Tibial nerve (tissue), 4 donors: ENCODE measurements at regions not wholly inside any gene's neighbourhood (a gene's known extent, or its start where the extent isn't known, plus 50 kb on each side); places are given as distances from the start of the nearest gene placed in this dataset.

Experiments
- EP300 ChIP-seq, 2 donors: sonication (generic); formaldehyde crosslinking; IDR thresholded peaks; one replicate each; pipeline ENCODE4 v1.6.1; 2017; ENCODE audit warnings: antibody characterized with exemption in 2 of 2, mild to moderate bottlenecking in 1 of 2
- POLR2A ChIP-seq, 2 donors: fragments of 450-650 bp; IDR thresholded peaks; one replicate each; pipeline ENCODE4 v1.6.1; 2017; ENCODE audit warnings: antibody characterized with exemption in 2 of 2, mild to moderate bottlenecking in 2 of 2, moderate library complexity in 2 of 2
- TF ChIP-seq, protein P1 (sequence below), 5 experiments: fragments of 200-600 bp in 3 of 5; fragments of 450-650 bp in 2 of 5; sonication (generic) in 3 of 5; IDR thresholded peaks; one replicate each; pipeline ENCODE4 v1.5.1; 2016 to 2019; ENCODE audit warnings: antibody characterized with exemption in 5 of 5, mild to moderate bottlenecking in 3 of 5, moderate library complexity in 2 of 5

DNA sequence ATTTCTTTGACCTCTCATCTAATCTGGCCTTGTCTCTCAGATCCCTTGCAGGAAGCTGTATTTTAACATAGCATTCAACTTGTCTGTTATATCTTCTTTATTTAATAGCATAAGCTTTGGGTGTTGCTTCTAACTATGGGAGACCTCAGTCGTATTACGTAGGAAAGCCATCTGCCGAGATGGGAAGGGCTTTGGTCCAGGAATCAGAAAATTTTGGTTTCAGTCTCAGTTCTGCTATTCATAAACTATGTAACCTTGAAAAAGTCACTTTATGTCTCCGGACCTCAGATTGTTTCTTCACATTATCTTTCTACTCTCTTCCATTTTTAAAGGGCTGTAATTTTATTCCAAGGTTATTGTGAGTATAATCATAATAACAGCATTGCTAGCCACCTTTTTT lies 297.7 kb downstream of the SATB2 start:
- TF ChIP-seq, protein P1, sequence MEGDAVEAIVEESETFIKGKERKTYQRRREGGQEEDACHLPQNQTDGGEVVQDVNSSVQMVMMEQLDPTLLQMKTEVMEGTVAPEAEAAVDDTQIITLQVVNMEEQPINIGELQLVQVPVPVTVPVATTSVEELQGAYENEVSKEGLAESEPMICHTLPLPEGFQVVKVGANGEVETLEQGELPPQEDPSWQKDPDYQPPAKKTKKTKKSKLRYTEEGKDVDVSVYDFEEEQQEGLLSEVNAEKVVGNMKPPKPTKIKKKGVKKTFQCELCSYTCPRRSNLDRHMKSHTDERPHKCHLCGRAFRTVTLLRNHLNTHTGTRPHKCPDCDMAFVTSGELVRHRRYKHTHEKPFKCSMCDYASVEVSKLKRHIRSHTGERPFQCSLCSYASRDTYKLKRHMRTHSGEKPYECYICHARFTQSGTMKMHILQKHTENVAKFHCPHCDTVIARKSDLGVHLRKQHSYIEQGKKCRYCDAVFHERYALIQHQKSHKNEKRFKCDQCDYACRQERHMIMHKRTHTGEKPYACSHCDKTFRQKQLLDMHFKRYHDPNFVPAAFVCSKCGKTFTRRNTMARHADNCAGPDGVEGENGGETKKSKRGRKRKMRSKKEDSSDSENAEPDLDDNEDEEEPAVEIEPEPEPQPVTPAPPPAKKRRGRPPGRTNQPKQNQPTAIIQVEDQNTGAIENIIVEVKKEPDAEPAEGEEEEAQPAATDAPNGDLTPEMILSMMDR (IDR thresholded peaks at IDR 0.05), result no peak
- no peak for TF ChIP-seq EP300 (IDR thresholded peaks at IDR 0.05)
- TF ChIP-seq POLR2A (IDR thresholded peaks at IDR 0.05), result no peak
